Endothelial cell of umbilical vein (primary cell): ENCODE measurements at regions not wholly inside any gene's neighbourhood (a gene's known extent, or its start where the extent isn't known, plus 50 kb on each side); places are given as distances from the start of the nearest gene placed in this dataset.

Experiments
- BruUV-seq: library from RNA; stranded (reverse); fragments of 400-500 nt; replicated peaks from 2 replicates; lab custom pipeline; 2021; lab: Mats Ljungman, UMichigan
- CTCF ChIA-PET: fragments of 300-600, 350-600 bp; sonication (Branson Sonifier 250); formaldehyde crosslinking; loops from one replicate; lab custom pipeline; 2021; ENCODE audit warnings: antibody characterized with exemption, inconsistent platforms; lab: Charles Lee
- POLR2A ChIA-PET: fragments of 300-600, 350-600 bp; sonication (Branson Sonifier 250); formaldehyde crosslinking; loops from one replicate; lab custom pipeline; 2021; ENCODE audit warnings: antibody characterized with exemption, inconsistent platforms; lab: Charles Lee
- DNase-seq: peaks from one replicate; pipeline ENCODE4 v3.0.0-alpha.2; 2011; ENCODE audit warnings: low read depth, low spot score
- FAIRE-seq: peaks from 2 replicates; lab custom pipeline; 2011; peaks lifted over from hg19 to GRCh38; lab: Jason Lieb, UNC
- H2AFZ ChIP-seq: 2 replicates; pipeline ENCODE4 v1.6.0; 2012; ENCODE audit warnings: low read depth, low read length, control low read depth, inconsistent platforms
- H3K27ac ChIP-seq: 2 replicates; pipeline ENCODE4 v1.5.1; 2011; ENCODE audit warnings: low read depth, mild to moderate bottlenecking, control low read depth, low read length, moderate library complexity; ENCODE audit not compliant: insufficient read depth
- H3K27me3 ChIP-seq, 2 experiments: 2 replicates each; pipeline versions ENCODE4 v1.6.0 to v1.6.1; 2011; ENCODE audit warnings: low read length in 2 of 2, mixed read lengths in 1 of 2; ENCODE audit not compliant: control insufficient read depth in 2 of 2, insufficient read depth in 2 of 2
- H3K36me3 ChIP-seq, 2 experiments: 2 replicates in 1 of 2; 3 replicates in 1 of 2; pipeline ENCODE4 v1.5.1; 2011; ENCODE audit warnings: low read length in 2 of 2, mild to moderate bottlenecking in 1 of 2, moderate library complexity in 1 of 2; ENCODE audit not compliant: control insufficient read depth in 2 of 2, insufficient read depth in 2 of 2; ENCODE audit errors: extremely low read depth in 1 of 2
- H3K4me1 ChIP-seq: 3 replicates; pipeline ENCODE4 v1.5.1; 2011; ENCODE audit warnings: mild to moderate bottlenecking, low read length; ENCODE audit not compliant: control insufficient read depth, insufficient read depth; ENCODE audit errors: extremely low read depth
- H3K4me2 ChIP-seq: 2 replicates; pipeline ENCODE4 v1.6.1; 2011; ENCODE audit warnings: low read length, control low read depth, mixed read lengths; ENCODE audit not compliant: insufficient read depth
- H3K4me3 ChIP-seq, 3 experiments: fragments of 200-600 bp in 1 of 3; sonication (generic), shearing (Covaris generic) in 1 of 3; replicated peaks in 1 of 3; 2 replicates each; pipeline ENCODE4 v1.5.1; 2011 to 2016; ENCODE audit warnings: control low read depth in 3 of 3, low read length in 3 of 3, mild to moderate bottlenecking in 2 of 3, inconsistent platforms in 1 of 3, low read depth in 1 of 3, moderate library complexity in 1 of 3; ENCODE audit not compliant: insufficient read depth in 1 of 3
- H3K79me2 ChIP-seq: 2 replicates; pipeline ENCODE4 v1.6.0; 2012; ENCODE audit warnings: low read length, inconsistent platforms; ENCODE audit not compliant: control insufficient read depth, insufficient read depth
- H3K9ac ChIP-seq: replicated peaks from 2 replicates; pipeline ENCODE3; 2011; ENCODE audit warnings: low read length, control low read depth; ENCODE audit not compliant: insufficient read depth; ENCODE audit errors: extremely low read depth
- H3K9me1 ChIP-seq: replicated peaks from 3 replicates; pipeline ENCODE4 v1.6.0; 2011; ENCODE audit warnings: mild to moderate bottlenecking, low read length; ENCODE audit not compliant: control insufficient read depth, insufficient read depth; ENCODE audit errors: extremely low read depth
- H3K9me3 ChIP-seq: replicated peaks from 2 replicates; pipeline ENCODE4 v1.5.1; 2012; ENCODE audit warnings: low read length, inconsistent platforms; ENCODE audit not compliant: control insufficient read depth, insufficient read depth
- H4K20me1 ChIP-seq: replicated peaks from 2 replicates; pipeline ENCODE3; 2011; ENCODE audit warnings: mild to moderate bottlenecking, low read length; ENCODE audit not compliant: control insufficient read depth, insufficient read depth; ENCODE audit errors: extremely low read depth
- EZH2 ChIP-seq: IDR thresholded peaks from 2 replicates; pipeline ENCODE4 v1.6.1; 2012; ENCODE audit warnings: borderline replicate concordance, low read depth, mild to moderate bottlenecking, moderate library complexity, low read length, inconsistent platforms; ENCODE audit not compliant: severe bottlenecking
- FOS ChIP-seq: IDR thresholded peaks from 2 replicates; pipeline ENCODE4 v1.6.1; 2011; ENCODE audit warnings: mild to moderate bottlenecking, low read length, moderate library complexity, borderline replicate concordance; ENCODE audit not compliant: insufficient read depth
- GATA2 ChIP-seq: IDR thresholded peaks from 2 replicates; pipeline ENCODE4 v1.7.0; 2011; ENCODE audit warnings: low read depth, mild to moderate bottlenecking, moderate library complexity, mixed read lengths, low read length; ENCODE audit not compliant: insufficient read length, insufficient read depth
- JUN ChIP-seq: IDR thresholded peaks from 2 replicates; pipeline ENCODE4 v1.6.1; 2011; ENCODE audit warnings: borderline replicate concordance, low read depth; ENCODE audit not compliant: insufficient read length, insufficient read depth
- MAX ChIP-seq: IDR thresholded peaks from 2 replicates; pipeline ENCODE4 v1.6.1; 2011; ENCODE audit not compliant: insufficient read depth, insufficient read length
- MYC ChIP-seq: IDR thresholded peaks from one replicate; pipeline ENCODE4 v1.6.1; 2011; ENCODE audit warnings: mild to moderate bottlenecking, low read depth, low read length
- dilution Hi-C: fragments of 300-500 bp; cut with MboI; formaldehyde crosslinking; loops from one replicate; pipeline ENCODE4 v1.15.0; 2019; ENCODE audit warnings: low sequenced_read_pairs; ENCODE audit not compliant: extremely low pct_ligation_motif_present
- intact Hi-C: fragments of 100-400 bp; cut with micrococcal nuclease; formaldehyde crosslinking; loops from one replicate; pipeline ENCODE4 v1.10.0; 2022
- TF ChIP-seq, protein P1 (sequence below), 2 donors: IDR thresholded peaks; 1 replicate in 1 of 2; 2 replicates in 1 of 2; pipeline ENCODE4 v1.5.1; 2011; ENCODE audit warnings: low read length in 2 of 2, mild to moderate bottlenecking in 2 of 2, moderate library complexity in 2 of 2, control low read depth in 1 of 2, inconsistent platforms in 1 of 2, low read depth in 1 of 2; ENCODE audit not compliant: insufficient read depth in 1 of 2; ENCODE audit errors: extremely low read depth in 1 of 2

- BruUV-seq, result no TSS peak
- Histone ChIP-seq H3K36me3 (no peaks in the 10 kb centered on the region), H3K27ac (no peak overlapping the region), H2AFZ (no peak overlapping the region), H3K4me2 (no peak overlapping the region), H3K9me3 (no peaks in the 10 kb centered on the region), H3K4me1 (no peaks in the 10 kb centered on the region), H3K79me2 (no peaks in the 10 kb centered on the region), H3K9ac (no peak overlapping the region), H3K27me3 (no peaks in the 10 kb centered on the region), H3K9me1 (no peaks in the 10 kb centered on the region), H4K20me1 (no peaks in the 10 kb centered on the region), H3K4me3 (no peak overlapping the region)
- POLR2A ChIA-PET, result no interaction called here
- intact Hi-C loops (no loop called here), dilution Hi-C loops (no loop called here)
- CTCF ChIA-PET, result no interaction called here
- DNase-seq (no peak), FAIRE-seq (no peak)
- TF ChIP-seq FOS, result no peak
- TF ChIP-seq EZH2, result no peak
- TF ChIP-seq MYC, result no peak
- no peak for TF ChIP-seq GATA2
- TF ChIP-seq JUN, result no peak
Observed at GRCh38 chr22:49513358-49513851, 314.3 kb downstream of the BRD1 start.

- H3K4me2 ChIP-seq, result no peak overlapping the region
- BruUV-seq, result no TSS peak
- H3K9me3 ChIP-seq, result no peaks in the 10 kb centered on the region
- no peaks in the 10 kb centered on the region for H3K79me2 ChIP-seq
- no peak overlapping the region for H3K27ac ChIP-seq
- H2AFZ ChIP-seq, result no peak overlapping the region
- dilution Hi-C loops, result no loop called here
- intact Hi-C loops, result no loop called here
- H3K36me3 ChIP-seq, result no peaks in the 10 kb centered on the region
- no peak for DNase-seq
- no peak for FAIRE-seq
- no peaks in the 10 kb centered on the region for H3K27me3 ChIP-seq
- ChIA-PET POLR2A (no interaction called here), CTCF (no interaction called here)
- H3K4me1 ChIP-seq, result no peaks in the 10 kb centered on the region
- no peaks in the 10 kb centered on the region for H3K9me1 ChIP-seq
- no peak overlapping the region for H3K9ac ChIP-seq
- no peak overlapping the region for H3K4me3 ChIP-seq
- no peaks in the 10 kb centered on the region for H4K20me1 ChIP-seq
- TF ChIP-seq MYC, result no peak
- TF ChIP-seq JUN, result no peak
- TF ChIP-seq, protein P1, sequence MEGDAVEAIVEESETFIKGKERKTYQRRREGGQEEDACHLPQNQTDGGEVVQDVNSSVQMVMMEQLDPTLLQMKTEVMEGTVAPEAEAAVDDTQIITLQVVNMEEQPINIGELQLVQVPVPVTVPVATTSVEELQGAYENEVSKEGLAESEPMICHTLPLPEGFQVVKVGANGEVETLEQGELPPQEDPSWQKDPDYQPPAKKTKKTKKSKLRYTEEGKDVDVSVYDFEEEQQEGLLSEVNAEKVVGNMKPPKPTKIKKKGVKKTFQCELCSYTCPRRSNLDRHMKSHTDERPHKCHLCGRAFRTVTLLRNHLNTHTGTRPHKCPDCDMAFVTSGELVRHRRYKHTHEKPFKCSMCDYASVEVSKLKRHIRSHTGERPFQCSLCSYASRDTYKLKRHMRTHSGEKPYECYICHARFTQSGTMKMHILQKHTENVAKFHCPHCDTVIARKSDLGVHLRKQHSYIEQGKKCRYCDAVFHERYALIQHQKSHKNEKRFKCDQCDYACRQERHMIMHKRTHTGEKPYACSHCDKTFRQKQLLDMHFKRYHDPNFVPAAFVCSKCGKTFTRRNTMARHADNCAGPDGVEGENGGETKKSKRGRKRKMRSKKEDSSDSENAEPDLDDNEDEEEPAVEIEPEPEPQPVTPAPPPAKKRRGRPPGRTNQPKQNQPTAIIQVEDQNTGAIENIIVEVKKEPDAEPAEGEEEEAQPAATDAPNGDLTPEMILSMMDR (IDR thresholded peaks at IDR 0.05; ENCODE audit: extremely low read depth in 1 of 2, insufficient read depth in 1 of 2, low read depth in 1 of 2, low read length in 2 of 2), result no peak
- TF ChIP-seq MAX, result no peak
Observed at GRCh38 chr22:49512487-49513165, 315.0 kb downstream of the BRD1 start.
